ENCODE measurements at regions not wholly inside any gene's neighbourhood (a gene's known extent, or its start where the extent isn't known, plus 50 kb on each side); places are given as distances from the start of the nearest gene placed in this dataset.

GRCh38 chr17:72487731-72488494 is 367.1 kb downstream of the SOX9 start:
- Histone ChIP-seq H3K79me2 (ENCODE audit: insufficient read depth, low read length) (no peaks in the 10 kb centered on the region), H3K9me2 (replicated peaks; ENCODE audit: low read depth, low read length) (no peaks in the 10 kb centered on the region), H3K4me1 (ENCODE audit: insufficient read depth, low read length, poor library complexity, severe bottlenecking) (no peaks in the 10 kb centered on the region), H3K36me3 (ENCODE audit: insufficient read depth, low read length) (no peaks in the 10 kb centered on the region), H4K20me1 (ENCODE audit: insufficient read depth, low read length, poor library complexity, severe bottlenecking) (no peaks in the 10 kb centered on the region), H3K27me3 (ENCODE audit: insufficient read depth, low read length, poor library complexity, severe bottlenecking) (no peaks in the 10 kb centered on the region), H2AFZ (ENCODE audit: low read length) (no peak overlapping the region), H3K9me3 (ENCODE audit: insufficient read depth, low read depth, low read length) (0 out of 2 replicates have a peak, but pooled peaks cover 4% of the 10 kb centered on the region), H3F3A (ENCODE audit: low read depth) (no peaks in the 10 kb centered on the region), H3K4me2 (ENCODE audit: low read depth, low read length, poor library complexity, severe bottlenecking) (no peak overlapping the region), H3K9ac (ENCODE audit: low read depth, low read length, poor library complexity, severe bottlenecking) (no peak overlapping the region), H3K4me3 (ENCODE audit: low read length, poor library complexity, severe bottlenecking) (no peak overlapping the region)
- TF ChIP-seq, protein P1, sequence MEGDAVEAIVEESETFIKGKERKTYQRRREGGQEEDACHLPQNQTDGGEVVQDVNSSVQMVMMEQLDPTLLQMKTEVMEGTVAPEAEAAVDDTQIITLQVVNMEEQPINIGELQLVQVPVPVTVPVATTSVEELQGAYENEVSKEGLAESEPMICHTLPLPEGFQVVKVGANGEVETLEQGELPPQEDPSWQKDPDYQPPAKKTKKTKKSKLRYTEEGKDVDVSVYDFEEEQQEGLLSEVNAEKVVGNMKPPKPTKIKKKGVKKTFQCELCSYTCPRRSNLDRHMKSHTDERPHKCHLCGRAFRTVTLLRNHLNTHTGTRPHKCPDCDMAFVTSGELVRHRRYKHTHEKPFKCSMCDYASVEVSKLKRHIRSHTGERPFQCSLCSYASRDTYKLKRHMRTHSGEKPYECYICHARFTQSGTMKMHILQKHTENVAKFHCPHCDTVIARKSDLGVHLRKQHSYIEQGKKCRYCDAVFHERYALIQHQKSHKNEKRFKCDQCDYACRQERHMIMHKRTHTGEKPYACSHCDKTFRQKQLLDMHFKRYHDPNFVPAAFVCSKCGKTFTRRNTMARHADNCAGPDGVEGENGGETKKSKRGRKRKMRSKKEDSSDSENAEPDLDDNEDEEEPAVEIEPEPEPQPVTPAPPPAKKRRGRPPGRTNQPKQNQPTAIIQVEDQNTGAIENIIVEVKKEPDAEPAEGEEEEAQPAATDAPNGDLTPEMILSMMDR (conservative IDR thresholded peaks at IDR 0.05; ENCODE audit: low read length): no peak
- no peak for TF ChIP-seq EZH2phosphoT487 (IDR thresholded peaks at IDR 0.05; ENCODE audit: borderline replicate concordance)

DNA sequence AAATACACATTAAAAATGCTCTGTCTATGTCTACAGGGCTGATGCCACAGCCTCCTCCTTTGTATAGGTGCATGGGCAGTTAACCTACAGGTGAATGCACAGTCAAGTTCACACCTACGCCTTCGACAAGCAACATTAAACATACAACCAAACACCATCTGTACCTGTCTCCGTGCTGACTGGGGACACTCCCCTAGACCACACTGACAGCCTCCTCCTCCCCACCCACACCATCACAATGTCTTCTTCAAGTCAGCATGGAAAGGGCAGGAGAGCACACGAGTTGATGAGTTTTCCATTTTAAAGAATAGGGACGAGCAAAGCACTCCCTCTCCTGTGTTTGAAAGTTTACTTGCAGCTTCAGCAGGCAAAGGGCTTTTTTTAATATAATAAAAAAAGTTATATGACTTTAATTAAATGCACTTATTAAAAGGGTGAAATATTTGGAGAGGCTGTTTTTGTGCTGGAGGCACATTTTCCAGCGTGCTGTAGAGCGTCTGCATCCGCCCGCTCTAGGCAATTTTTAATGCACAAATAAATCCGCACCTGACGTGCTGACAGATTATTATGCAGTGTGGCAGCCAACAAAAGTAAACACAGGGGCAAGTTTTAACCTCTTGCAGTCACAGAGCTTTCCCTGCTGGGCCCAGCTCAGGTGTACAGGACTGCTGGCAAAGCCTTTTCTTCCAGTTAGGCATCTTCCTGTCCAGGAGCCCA is 367.9 kb downstream of the SOX9 start:
- TF ChIP-seq, protein P1 (conservative IDR thresholded peaks at IDR 0.05; ENCODE audit: low read length): no peak
- Histone ChIP-seq H3F3A (ENCODE audit: low read depth) (no peaks in the 10 kb centered on the region), H3K27me3 (ENCODE audit: insufficient read depth, low read length, poor library complexity, severe bottlenecking) (no peaks in the 10 kb centered on the region), H3K4me1 (ENCODE audit: insufficient read depth, low read length, poor library complexity, severe bottlenecking) (no peaks in the 10 kb centered on the region), H2AFZ (ENCODE audit: low read length) (no peak overlapping the region), H3K36me3 (ENCODE audit: insufficient read depth, low read length) (no peaks in the 10 kb centered on the region), H3K9me3 (ENCODE audit: insufficient read depth, low read depth, low read length) (0 out of 2 replicates have a peak, but pooled peaks cover 4% of the 10 kb centered on the region), H3K4me2 (ENCODE audit: low read depth, low read length, poor library complexity, severe bottlenecking) (no peak overlapping the region), H3K4me3 (ENCODE audit: low read length, poor library complexity, severe bottlenecking) (no peak overlapping the region), H3K79me2 (ENCODE audit: insufficient read depth, low read length) (no peaks in the 10 kb centered on the region), H3K9ac (ENCODE audit: low read depth, low read length, poor library complexity, severe bottlenecking) (no peak overlapping the region), H3K9me2 (replicated peaks; ENCODE audit: low read depth, low read length) (no peaks in the 10 kb centered on the region), H4K20me1 (ENCODE audit: insufficient read depth, low read length, poor library complexity, severe bottlenecking) (no peaks in the 10 kb centered on the region)

- H3K36me3 ChIP-seq (ENCODE audit: insufficient read depth, low read length): no peaks in the 10 kb centered on the region
- no peaks in the 10 kb centered on the region for H3K4me1 ChIP-seq (ENCODE audit: insufficient read depth, low read length, poor library complexity, severe bottlenecking)
- TF ChIP-seq, protein P1 (conservative IDR thresholded peaks at IDR 0.05; ENCODE audit: low read length): no peak
- TF ChIP-seq EZH2phosphoT487 (IDR thresholded peaks at IDR 0.05; ENCODE audit: borderline replicate concordance): no peak
- H3K27me3 ChIP-seq (ENCODE audit: insufficient read depth, low read length, poor library complexity, severe bottlenecking): no peaks in the 10 kb centered on the region
- H3K4me3 ChIP-seq (ENCODE audit: low read length, poor library complexity, severe bottlenecking): no peak overlapping the region
- H3F3A ChIP-seq (ENCODE audit: low read depth): no peaks in the 10 kb centered on the region
- no peak overlapping the region for H3K9ac ChIP-seq (ENCODE audit: low read depth, low read length, poor library complexity, severe bottlenecking)
- 0 out of 2 replicates have a peak, but pooled peaks cover 4% of the 10 kb centered on the region for H3K9me3 ChIP-seq (ENCODE audit: insufficient read depth, low read depth, low read length)
- no peaks in the 10 kb centered on the region for H3K79me2 ChIP-seq (ENCODE audit: insufficient read depth, low read length)
- H4K20me1 ChIP-seq (ENCODE audit: insufficient read depth, low read length, poor library complexity, severe bottlenecking): no peaks in the 10 kb centered on the region
- no peaks in the 10 kb centered on the region for H3K9me2 ChIP-seq (replicated peaks; ENCODE audit: low read depth, low read length)
- H2AFZ ChIP-seq (ENCODE audit: low read length): no peak overlapping the region
- no peak overlapping the region for H3K4me2 ChIP-seq (ENCODE audit: low read depth, low read length, poor library complexity, severe bottlenecking)
Observed at GRCh38 chr17:72489272-72489641, 368.4 kb downstream of the SOX9 start.

All from Loucy (cell line).